ENCODE measurements at regions not wholly inside any gene's neighbourhood (a gene's known extent, or its start where the extent isn't known, plus 50 kb on each side); places are given as distances from the start of the nearest gene placed in this dataset.
"Not testable (repeated sequence)": the region's sequence is repeated elsewhere in the genome, so short reads cannot be mapped to it uniquely, and the experiment has no call there.

GRCh38 chr2:16089491-16089890 lies 149.1 kb downstream of the MYCN start:
- POLR2A ChIA-PET; H3K27ac ChIP-seq (ENCODE audit: insufficient read depth in 1 of 2, low read depth in 1 of 2, low read length in 2 of 2, poor library complexity in 1 of 2, severe bottlenecking in 2 of 2); H3K9me3 ChIP-seq (ENCODE audit: control extremely low read depth in 1 of 5, control insufficient read depth in 4 of 5, insufficient read depth in 2 of 5, low read depth in 1 of 5, low read length in 4 of 5); H3K27me3 ChIP-seq (replicated peaks in 2 of 5; ENCODE audit: control insufficient read depth in 4 of 5, insufficient read depth in 5 of 5, low read length in 4 of 5); H3K36me3 ChIP-seq (ENCODE audit: control insufficient read depth in 4 of 4, insufficient read depth in 4 of 4, low read length in 3 of 4); H3K4me1 ChIP-seq (ENCODE audit: control extremely low read depth in 1 of 4, control insufficient read depth in 4 of 4, insufficient read depth in 4 of 4, low read length in 3 of 4); DNase-seq; H3K4me3 ChIP-seq (ENCODE audit: control insufficient read depth in 1 of 7, extremely low read depth in 1 of 7, insufficient read depth in 4 of 7, low read depth in 2 of 7, low read length in 6 of 7): not testable (repeated sequence)
- WGBS (ENCODE audit: insufficient coverage) = 86% methylated on average over 7 of the region's 7 CpGs
- CTCF ChIA-PET = interaction anchor here (1.0 kb wide), 1 partner anchor 15 kb away, joined by 3 read pairs; no protein-coding TSS in a partner anchor

- ChIA-PET POLR2A (no interaction called here), CTCF (interaction anchor here (0.6 to 1.0 kb wide), 5 partner anchors 13 to 682 kb away, joined by 3 read pairs; no protein-coding TSS in a partner anchor)
- H3K27me3 ChIP-seq (replicated peaks in 2 of 5; ENCODE audit: control insufficient read depth in 4 of 5, insufficient read depth in 5 of 5, low read length in 4 of 5) = no peaks in the 10 kb centered on the region
- H3K4me1 ChIP-seq (ENCODE audit: control extremely low read depth in 1 of 4, control insufficient read depth in 4 of 4, insufficient read depth in 4 of 4, low read length in 3 of 4) = peaks cover 4 to 9% (median 7%) of the 10 kb centered on the region in 4 experiments
- no peaks in the 10 kb centered on the region for H3K36me3 ChIP-seq (ENCODE audit: control insufficient read depth in 4 of 4, insufficient read depth in 4 of 4, low read length in 3 of 4)
- no peak for DNase-seq
- no peaks in the 10 kb centered on the region for H3K9me3 ChIP-seq (ENCODE audit: control extremely low read depth in 1 of 5, control insufficient read depth in 4 of 5, insufficient read depth in 2 of 5, low read depth in 1 of 5, low read length in 4 of 5)
- H3K27ac ChIP-seq (ENCODE audit: insufficient read depth in 1 of 2, low read depth in 1 of 2, low read length in 2 of 2, poor library complexity in 1 of 2, severe bottlenecking in 2 of 2) = no peak overlapping the region
- 80% methylated on average over 1 of the region's 3 CpGs for WGBS (ENCODE audit: insufficient coverage)
- no peak overlapping the region for H3K4me3 ChIP-seq (ENCODE audit: control insufficient read depth in 1 of 7, extremely low read depth in 1 of 7, insufficient read depth in 4 of 7, low read depth in 2 of 7, low read length in 6 of 7)
These were observed 148.4 kb downstream of the MYCN start for GRCh38 chr2:16088802-16089112.

- CTCF ChIA-PET = interaction anchor here (0.6 to 1.0 kb wide), 4 partner anchors 14 to 683 kb away, joined by 3 read pairs; no protein-coding TSS in a partner anchor
- DNase-seq = peak; percentile 10 to 67 (median 23)
- POLR2A ChIA-PET = no interaction called here
- Histone ChIP-seq H3K4me3 (ENCODE audit: control insufficient read depth in 1 of 7, extremely low read depth in 1 of 7, insufficient read depth in 4 of 7, low read depth in 2 of 7, low read length in 6 of 7) (peak overlapping the region in 1 of 7 experiments; percentile 39), H3K27ac (ENCODE audit: insufficient read depth in 1 of 2, low read depth in 1 of 2, low read length in 2 of 2, poor library complexity in 1 of 2, severe bottlenecking in 2 of 2) (no peak overlapping the region), H3K4me1 (ENCODE audit: control extremely low read depth in 1 of 4, control insufficient read depth in 4 of 4, insufficient read depth in 4 of 4, low read length in 3 of 4) (peaks cover 4 to 9% (median 7%) of the 10 kb centered on the region in 4 experiments), H3K27me3 (replicated peaks in 2 of 5; ENCODE audit: control insufficient read depth in 4 of 5, insufficient read depth in 5 of 5, low read length in 4 of 5) (no peaks in the 10 kb centered on the region), H3K9me3 (ENCODE audit: control extremely low read depth in 1 of 5, control insufficient read depth in 4 of 5, insufficient read depth in 2 of 5, low read depth in 1 of 5, low read length in 4 of 5) (no peaks in the 10 kb centered on the region), H3K36me3 (ENCODE audit: control insufficient read depth in 4 of 4, insufficient read depth in 4 of 4, low read length in 3 of 4) (no peaks in the 10 kb centered on the region)
- WGBS (ENCODE audit: insufficient coverage) = 34% methylated on average over 5 of the region's 10 CpGs
These were observed 147.9 kb downstream of the MYCN start for GRCh38 chr2:16088035-16088801.

GRCh38 chr2:16086136-16086535 lies 145.8 kb downstream of the MYCN start:
- H3K27ac ChIP-seq (ENCODE audit: insufficient read depth in 1 of 2, low read depth in 1 of 2, low read length in 2 of 2, poor library complexity in 1 of 2, severe bottlenecking in 2 of 2); H3K9me3 ChIP-seq (ENCODE audit: control extremely low read depth in 1 of 5, control insufficient read depth in 4 of 5, insufficient read depth in 2 of 5, low read depth in 1 of 5, low read length in 4 of 5); H3K27me3 ChIP-seq (replicated peaks in 2 of 5; ENCODE audit: control insufficient read depth in 4 of 5, insufficient read depth in 5 of 5, low read length in 4 of 5); H3K4me1 ChIP-seq (ENCODE audit: control extremely low read depth in 1 of 4, control insufficient read depth in 4 of 4, insufficient read depth in 4 of 4, low read length in 3 of 4); POLR2A ChIA-PET; H3K36me3 ChIP-seq (ENCODE audit: control insufficient read depth in 4 of 4, insufficient read depth in 4 of 4, low read length in 3 of 4); CTCF ChIA-PET; DNase-seq; H3K4me3 ChIP-seq (ENCODE audit: control insufficient read depth in 1 of 7, extremely low read depth in 1 of 7, insufficient read depth in 4 of 7, low read depth in 2 of 7, low read length in 6 of 7): not testable (repeated sequence)
- WGBS (ENCODE audit: insufficient coverage) = 98% methylated on average over 12 of the region's 12 CpGs

GRCh38 chr2:16085073-16085472 lies 144.7 kb downstream of the MYCN start:
- H3K27me3 ChIP-seq (replicated peaks in 2 of 5; ENCODE audit: control insufficient read depth in 4 of 5, insufficient read depth in 5 of 5, low read length in 4 of 5) = no peaks in the 10 kb centered on the region
- H3K4me3 ChIP-seq (ENCODE audit: control insufficient read depth in 1 of 7, extremely low read depth in 1 of 7, insufficient read depth in 4 of 7, low read depth in 2 of 7, low read length in 6 of 7) = no peak overlapping the region
- CTCF ChIA-PET = no interaction called here
- WGBS (ENCODE audit: insufficient coverage) = 100% methylated on average over 3 of the region's 5 CpGs
- no peaks in the 10 kb centered on the region for H3K36me3 ChIP-seq (ENCODE audit: control insufficient read depth in 4 of 4, insufficient read depth in 4 of 4, low read length in 3 of 4)
- H3K4me1 ChIP-seq (ENCODE audit: control extremely low read depth in 1 of 4, control insufficient read depth in 4 of 4, insufficient read depth in 4 of 4, low read length in 3 of 4) = peaks cover 4 to 9% (median 7%) of the 10 kb centered on the region in 4 experiments
- no peak for DNase-seq
- POLR2A ChIA-PET = no interaction called here
- no peak overlapping the region for H3K27ac ChIP-seq (ENCODE audit: insufficient read depth in 1 of 2, low read depth in 1 of 2, low read length in 2 of 2, poor library complexity in 1 of 2, severe bottlenecking in 2 of 2)
- H3K9me3 ChIP-seq (ENCODE audit: control extremely low read depth in 1 of 5, control insufficient read depth in 4 of 5, insufficient read depth in 2 of 5, low read depth in 1 of 5, low read length in 4 of 5) = no peaks in the 10 kb centered on the region

GRCh38 chr2:16084274-16084673 lies 143.9 kb downstream of the MYCN start:
- 100% methylated on average over 7 of the region's 8 CpGs for WGBS (ENCODE audit: insufficient coverage)

GRCh38 chr2:16082276-16082675 lies 141.9 kb downstream of the MYCN start:
- WGBS (ENCODE audit: insufficient coverage) = 100% methylated on average over 1 of the region's 1 CpG
- ChIA-PET CTCF (interaction anchor here (1.2 kb wide), 1 partner anchor 14 kb away, joined by 3 read pairs; no protein-coding TSS in a partner anchor), POLR2A (no interaction called here)
- Histone ChIP-seq H3K27ac (ENCODE audit: insufficient read depth in 1 of 2, low read depth in 1 of 2, low read length in 2 of 2, poor library complexity in 1 of 2, severe bottlenecking in 2 of 2) (no peak overlapping the region), H3K9me3 (ENCODE audit: control extremely low read depth in 1 of 5, control insufficient read depth in 4 of 5, insufficient read depth in 2 of 5, low read depth in 1 of 5, low read length in 4 of 5) (no peaks in the 10 kb centered on the region), H3K36me3 (ENCODE audit: control insufficient read depth in 4 of 4, insufficient read depth in 4 of 4, low read length in 3 of 4) (no peaks in the 10 kb centered on the region), H3K27me3 (replicated peaks in 2 of 5; ENCODE audit: control insufficient read depth in 4 of 5, insufficient read depth in 5 of 5, low read length in 4 of 5) (peaks cover 0 to 2% (median 0%) of the 10 kb centered on the region in 5 experiments), H3K4me3 (ENCODE audit: control insufficient read depth in 1 of 7, extremely low read depth in 1 of 7, insufficient read depth in 4 of 7, low read depth in 2 of 7, low read length in 6 of 7) (no peak overlapping the region), H3K4me1 (ENCODE audit: control extremely low read depth in 1 of 4, control insufficient read depth in 4 of 4, insufficient read depth in 4 of 4, low read length in 3 of 4) (no peaks in the 10 kb centered on the region)
- no peak for DNase-seq

More at GRCh38 chr2:16084274-16084673, 143.9 kb downstream of the MYCN start:
- no peaks in the 10 kb centered on the region for H3K36me3 ChIP-seq (ENCODE audit: control insufficient read depth in 4 of 4, insufficient read depth in 4 of 4, low read length in 3 of 4)
- H3K27ac ChIP-seq (ENCODE audit: insufficient read depth in 1 of 2, low read depth in 1 of 2, low read length in 2 of 2, poor library complexity in 1 of 2, severe bottlenecking in 2 of 2) = no peak overlapping the region
- H3K27me3 ChIP-seq (replicated peaks in 2 of 5; ENCODE audit: control insufficient read depth in 4 of 5, insufficient read depth in 5 of 5, low read length in 4 of 5) = no peaks in the 10 kb centered on the region
- POLR2A ChIA-PET = no interaction called here
- no peak for DNase-seq
- CTCF ChIA-PET = no interaction called here
- H3K9me3 ChIP-seq (ENCODE audit: control extremely low read depth in 1 of 5, control insufficient read depth in 4 of 5, insufficient read depth in 2 of 5, low read depth in 1 of 5, low read length in 4 of 5) = no peaks in the 10 kb centered on the region
- H3K4me3 ChIP-seq (ENCODE audit: control insufficient read depth in 1 of 7, extremely low read depth in 1 of 7, insufficient read depth in 4 of 7, low read depth in 2 of 7, low read length in 6 of 7) = no peak overlapping the region
- peaks cover 4 to 9% (median 7%) of the 10 kb centered on the region in 4 experiments for H3K4me1 ChIP-seq (ENCODE audit: control extremely low read depth in 1 of 4, control insufficient read depth in 4 of 4, insufficient read depth in 4 of 4, low read length in 3 of 4)

All from common myeloid progenitor, CD34-positive (primary cell).